Loucy (cell line): ENCODE measurements at regions not wholly inside any gene's neighbourhood (a gene's known extent, or its start where the extent isn't known, plus 50 kb on each side); places are given as distances from the start of the nearest gene placed in this dataset.

Experiments
- H2AFZ ChIP-seq: fragments of 200-600 bp; sonication (generic); 2 replicates; pipeline ENCODE4 v1.6.0; 2016; ENCODE audit warnings: antibody characterized with exemption, mild to moderate bottlenecking, low read length, moderate library complexity
- H3F3A ChIP-seq: fragments of 200-600 bp; 2 replicates; pipeline ENCODE4 v1.6.0; 2016; ENCODE audit warnings: antibody characterized with exemption, low read depth, mild to moderate bottlenecking
- H3K27me3 ChIP-seq: fragments of 200-600 bp; sonication (generic); 2 replicates; pipeline ENCODE4 v1.6.1; 2014; ENCODE audit warnings: low read length, mild to moderate bottlenecking; ENCODE audit not compliant: insufficient read depth, poor library complexity, severe bottlenecking
- H3K36me3 ChIP-seq: fragments of 200-600 bp; sonication (generic); 2 replicates; pipeline ENCODE4 v1.6.1; 2016; ENCODE audit warnings: low read length; ENCODE audit not compliant: insufficient read depth
- H3K4me1 ChIP-seq: fragments of 200-600 bp; sonication (generic); 2 replicates; pipeline ENCODE4 v1.5.1; 2014; ENCODE audit warnings: low read length, mild to moderate bottlenecking; ENCODE audit not compliant: insufficient read depth, poor library complexity, severe bottlenecking
- H3K4me2 ChIP-seq: fragments of 200-600 bp; sonication (generic); 2 replicates; pipeline ENCODE4 v1.6.0; 2014; ENCODE audit warnings: antibody characterized with exemption, low read length, low read depth, mild to moderate bottlenecking; ENCODE audit not compliant: poor library complexity, severe bottlenecking
- H3K4me3 ChIP-seq: fragments of 200-600 bp; sonication (generic); 2 replicates; pipeline ENCODE4 v1.5.1; 2014; ENCODE audit warnings: low read length, mild to moderate bottlenecking, mixed read lengths; ENCODE audit not compliant: poor library complexity, severe bottlenecking
- H3K79me2 ChIP-seq: fragments of 200-600 bp; sonication (generic); 2 replicates; pipeline ENCODE4 v1.6.1; 2014; ENCODE audit warnings: low read length; ENCODE audit not compliant: insufficient read depth
- H3K9ac ChIP-seq: fragments of 200-600 bp; sonication (generic); 2 replicates; pipeline ENCODE4 v1.6.0; 2014; ENCODE audit warnings: mild to moderate bottlenecking, low read depth, low read length, moderate library complexity; ENCODE audit not compliant: poor library complexity, severe bottlenecking
- H3K9me2 ChIP-seq: fragments of 200-600 bp; sonication (generic); replicated peaks from 2 replicates; pipeline ENCODE4 v1.6.1; 2016; ENCODE audit warnings: low read depth, low read length, mixed read lengths
- H3K9me3 ChIP-seq: fragments of 200-600 bp; sonication (generic); 2 replicates; pipeline ENCODE4 v1.6.1; 2014; ENCODE audit warnings: mild to moderate bottlenecking, antibody characterized with exemption, low read length, low read depth; ENCODE audit not compliant: insufficient read depth
- H4K20me1 ChIP-seq: fragments of 200-600 bp; sonication (generic); 2 replicates; pipeline ENCODE4 v1.6.0; 2014; ENCODE audit warnings: antibody characterized with exemption, low read length, mild to moderate bottlenecking; ENCODE audit not compliant: insufficient read depth, poor library complexity, severe bottlenecking
- EZH2phosphoT487 ChIP-seq: fragments of 200-600 bp; IDR thresholded peaks from 2 replicates; pipeline ENCODE4 v1.6.1; 2018; ENCODE audit warnings: antibody characterized with exemption, mild to moderate bottlenecking, moderate library complexity, borderline replicate concordance
- TF ChIP-seq, protein P1 (sequence below): fragments of 200-600 bp; sonication (generic); conservative IDR thresholded peaks from 2 replicates; pipeline ENCODE4 v1.5.1; 2014; ENCODE audit warnings: mild to moderate bottlenecking, antibody characterized with exemption, low read length

DNA sequence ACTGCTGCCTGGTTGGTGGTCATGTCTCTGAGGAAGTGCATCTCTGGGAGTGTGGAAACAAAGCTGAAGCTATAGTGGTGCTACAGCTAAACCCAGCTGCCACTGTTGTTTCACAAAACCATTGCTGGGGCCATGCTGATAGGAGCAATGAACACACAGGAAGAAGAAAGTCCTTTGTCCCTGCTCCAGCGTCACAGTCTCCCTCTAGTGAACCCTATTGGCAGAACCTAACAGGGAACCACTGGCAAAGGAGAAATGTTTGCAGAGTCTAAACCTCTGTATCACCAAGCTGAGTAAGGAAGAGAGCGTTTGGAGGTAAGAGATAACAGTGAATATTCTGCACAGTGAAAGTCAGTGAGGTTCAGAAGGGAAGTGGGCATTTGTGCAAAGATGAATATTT lies 244.0 kb downstream of the YTHDC2 start:
- no peaks in the 10 kb centered on the region for H4K20me1 ChIP-seq
- TF ChIP-seq, protein P1, sequence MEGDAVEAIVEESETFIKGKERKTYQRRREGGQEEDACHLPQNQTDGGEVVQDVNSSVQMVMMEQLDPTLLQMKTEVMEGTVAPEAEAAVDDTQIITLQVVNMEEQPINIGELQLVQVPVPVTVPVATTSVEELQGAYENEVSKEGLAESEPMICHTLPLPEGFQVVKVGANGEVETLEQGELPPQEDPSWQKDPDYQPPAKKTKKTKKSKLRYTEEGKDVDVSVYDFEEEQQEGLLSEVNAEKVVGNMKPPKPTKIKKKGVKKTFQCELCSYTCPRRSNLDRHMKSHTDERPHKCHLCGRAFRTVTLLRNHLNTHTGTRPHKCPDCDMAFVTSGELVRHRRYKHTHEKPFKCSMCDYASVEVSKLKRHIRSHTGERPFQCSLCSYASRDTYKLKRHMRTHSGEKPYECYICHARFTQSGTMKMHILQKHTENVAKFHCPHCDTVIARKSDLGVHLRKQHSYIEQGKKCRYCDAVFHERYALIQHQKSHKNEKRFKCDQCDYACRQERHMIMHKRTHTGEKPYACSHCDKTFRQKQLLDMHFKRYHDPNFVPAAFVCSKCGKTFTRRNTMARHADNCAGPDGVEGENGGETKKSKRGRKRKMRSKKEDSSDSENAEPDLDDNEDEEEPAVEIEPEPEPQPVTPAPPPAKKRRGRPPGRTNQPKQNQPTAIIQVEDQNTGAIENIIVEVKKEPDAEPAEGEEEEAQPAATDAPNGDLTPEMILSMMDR, result no peak
- TF ChIP-seq EZH2phosphoT487, result no peak
- no peak overlapping the region for H3K9ac ChIP-seq
- H3K4me3 ChIP-seq, result no peak overlapping the region
- H3K79me2 ChIP-seq, result no peaks in the 10 kb centered on the region
- no peaks in the 10 kb centered on the region for H3K4me1 ChIP-seq
- no peaks in the 10 kb centered on the region for H3K36me3 ChIP-seq
- no peak overlapping the region for H2AFZ ChIP-seq
- H3K9me3 ChIP-seq, result no peaks in the 10 kb centered on the region
- no peaks in the 10 kb centered on the region for H3K27me3 ChIP-seq
- no peaks in the 10 kb centered on the region for H3K9me2 ChIP-seq
- H3K4me2 ChIP-seq, result no peak overlapping the region
- H3F3A ChIP-seq, result no peaks in the 10 kb centered on the region

DNA sequence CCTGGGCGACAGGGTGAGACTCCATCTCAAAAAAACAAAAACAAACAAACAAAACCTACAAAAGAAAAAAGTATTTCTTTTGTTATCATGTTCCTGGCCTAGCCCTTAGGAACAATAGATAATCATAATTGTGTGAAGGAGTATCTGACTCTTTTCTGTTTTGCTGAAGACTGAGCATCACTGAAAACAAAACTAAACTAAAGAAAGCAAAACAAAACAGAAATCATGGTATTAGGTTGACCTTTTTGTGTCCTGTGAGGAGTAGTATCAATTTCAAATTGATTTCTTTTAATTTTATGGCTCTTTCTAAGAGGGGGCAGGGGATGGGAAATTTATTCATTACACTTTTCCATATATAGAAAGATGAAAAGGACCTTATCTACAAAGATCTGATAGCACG lies 246.0 kb downstream of the YTHDC2 start:
- Histone ChIP-seq H3K9me2 (no peaks in the 10 kb centered on the region), H3K4me2 (no peak overlapping the region), H3K9ac (no peak overlapping the region), H3K4me3 (no peak overlapping the region), H3K79me2 (no peaks in the 10 kb centered on the region), H2AFZ (no peak overlapping the region), H3F3A (no peaks in the 10 kb centered on the region), H3K9me3 (no peaks in the 10 kb centered on the region), H3K4me1 (no peaks in the 10 kb centered on the region), H3K27me3 (no peaks in the 10 kb centered on the region), H3K36me3 (no peaks in the 10 kb centered on the region), H4K20me1 (no peaks in the 10 kb centered on the region)
- TF ChIP-seq, protein P1, result no peak
- TF ChIP-seq EZH2phosphoT487, result no peak

- no peak overlapping the region for H3K4me3 ChIP-seq
- no peaks in the 10 kb centered on the region for H3K9me3 ChIP-seq
- no peak overlapping the region for H3K9ac ChIP-seq
- no peaks in the 10 kb centered on the region for H3K27me3 ChIP-seq
- H3K79me2 ChIP-seq, result no peaks in the 10 kb centered on the region
- H3K4me1 ChIP-seq, result no peaks in the 10 kb centered on the region
- no peaks in the 10 kb centered on the region for H3K9me2 ChIP-seq
- no peaks in the 10 kb centered on the region for H4K20me1 ChIP-seq
- no peaks in the 10 kb centered on the region for H3K36me3 ChIP-seq
- TF ChIP-seq, protein P1, result no peak
- no peak for TF ChIP-seq EZH2phosphoT487
- H3K4me2 ChIP-seq, result no peak overlapping the region
- no peaks in the 10 kb centered on the region for H3F3A ChIP-seq
- no peak overlapping the region for H2AFZ ChIP-seq
These were observed 247.0 kb downstream of the YTHDC2 start for GRCh38 chr5:113760486-113760885.
